Osteoblast (primary cell): ENCODE measurements at regions not wholly inside any gene's neighbourhood (a gene's known extent, or its start where the extent isn't known, plus 50 kb on each side); places are given as distances from the start of the nearest gene placed in this dataset.

ENCODE experiments used
- DNase-seq: peaks from one replicate; pipeline ENCODE4 v3.0.0; 2011; ENCODE audit warnings: low spot score, mixed read lengths; ENCODE audit not compliant: insufficient read length; ENCODE audit errors: missing footprints
- H2AFZ ChIP-seq: 2 replicates; pipeline ENCODE4 v1.6.0; 2011; ENCODE audit warnings: mild to moderate bottlenecking, low read length
- H3K27ac ChIP-seq: 2 replicates; pipeline ENCODE4 v1.5.1; 2011; ENCODE audit warnings: mild to moderate bottlenecking, low read depth, low read length, moderate library complexity
- H3K27me3 ChIP-seq: 2 replicates; pipeline ENCODE4 v1.6.0; 2012; ENCODE audit warnings: mild to moderate bottlenecking, control low read depth, inconsistent platforms, low read length, moderate library complexity; ENCODE audit not compliant: insufficient read depth
- H3K36me3 ChIP-seq: 2 replicates; pipeline ENCODE4 v1.5.1; 2011; ENCODE audit warnings: mild to moderate bottlenecking, low read length, control low read depth, moderate library complexity; ENCODE audit not compliant: insufficient read depth
- H3K4me1 ChIP-seq: 2 replicates; pipeline ENCODE4 v1.5.1; 2011; ENCODE audit warnings: mild to moderate bottlenecking, low read length, control low read depth, moderate library complexity; ENCODE audit not compliant: insufficient read depth
- H3K4me2 ChIP-seq: 2 replicates; pipeline ENCODE4 v1.6.0; 2011; ENCODE audit warnings: mild to moderate bottlenecking, low read length; ENCODE audit not compliant: insufficient read depth
- H3K4me3 ChIP-seq: fragments of 200-600 bp; sonication (generic); 3 replicates; pipeline ENCODE4 v1.5.1; 2012; ENCODE audit warnings: mild to moderate bottlenecking, low read length, inconsistent platforms; ENCODE audit not compliant: insufficient read depth
- H3K79me2 ChIP-seq: 2 replicates; pipeline ENCODE4 v1.6.0; 2012; ENCODE audit warnings: mild to moderate bottlenecking, low read length, control low read depth, inconsistent platforms; ENCODE audit not compliant: insufficient read depth
- H3K9me3 ChIP-seq: 2 replicates; pipeline ENCODE4 v1.5.1; 2011; ENCODE audit warnings: low read depth, low read length, control low read depth
- H4K20me1 ChIP-seq: 2 replicates; pipeline ENCODE4 v1.6.0; 2012; ENCODE audit warnings: mild to moderate bottlenecking, low read length, control low read depth; ENCODE audit not compliant: insufficient read depth
- CTCF ChIP-seq: IDR thresholded peaks from 2 replicates; pipeline ENCODE4 v1.5.1; 2011; ENCODE audit warnings: mild to moderate bottlenecking, low read depth, low read length, moderate library complexity; ENCODE audit errors: extremely low read depth

GRCh38 chr2:175500255-175500654 lies 318.7 kb upstream of the ATP5MC3 start:
- Histone ChIP-seq H3K27me3 (no peaks in the 10 kb centered on the region), H4K20me1 (no peaks in the 10 kb centered on the region), H3K4me2 (no peak overlapping the region), H3K36me3 (no peaks in the 10 kb centered on the region), H3K27ac (no peak overlapping the region), H2AFZ (no peak overlapping the region), H3K79me2 (no peaks in the 10 kb centered on the region), H3K9me3 (no peaks in the 10 kb centered on the region), H3K4me3 (no peak overlapping the region), H3K4me1 (no peaks in the 10 kb centered on the region)
- TF ChIP-seq CTCF = no peak
- DNase-seq = no peak

DNA sequence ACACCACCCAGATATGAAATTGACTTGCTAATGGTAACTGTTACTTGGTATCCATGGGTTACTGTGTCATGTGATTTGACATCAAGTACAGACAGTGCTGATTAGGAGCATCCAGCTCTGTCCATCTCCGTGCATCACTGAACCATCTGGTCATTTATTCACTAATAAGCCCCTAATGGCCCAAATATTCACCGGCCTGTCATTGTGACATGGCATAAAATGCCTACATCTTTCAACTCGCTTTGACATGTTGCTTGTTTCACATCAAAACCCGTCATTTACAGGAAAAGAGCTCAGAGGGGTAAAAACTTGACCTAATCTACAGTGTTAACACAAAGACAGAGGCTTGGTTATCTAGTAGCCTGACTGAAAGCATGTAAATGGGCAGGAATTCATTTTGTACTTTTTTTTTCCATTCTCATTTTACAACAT lies 308.9 kb upstream of the ATP5MC3 start:
- H3K4me1 ChIP-seq = no peaks in the 10 kb centered on the region
- no peak for DNase-seq
- H4K20me1 ChIP-seq = no peaks in the 10 kb centered on the region
- H3K79me2 ChIP-seq = no peaks in the 10 kb centered on the region
- no peak overlapping the region for H3K4me2 ChIP-seq
- no peaks in the 10 kb centered on the region for H3K27me3 ChIP-seq
- H3K36me3 ChIP-seq = no peaks in the 10 kb centered on the region
- H3K27ac ChIP-seq = no peak overlapping the region
- no peak overlapping the region for H3K4me3 ChIP-seq
- peaks cover 3% of the 10 kb centered on the region for H3K9me3 ChIP-seq
- TF ChIP-seq CTCF = no peak
- no peak overlapping the region for H2AFZ ChIP-seq

DNA sequence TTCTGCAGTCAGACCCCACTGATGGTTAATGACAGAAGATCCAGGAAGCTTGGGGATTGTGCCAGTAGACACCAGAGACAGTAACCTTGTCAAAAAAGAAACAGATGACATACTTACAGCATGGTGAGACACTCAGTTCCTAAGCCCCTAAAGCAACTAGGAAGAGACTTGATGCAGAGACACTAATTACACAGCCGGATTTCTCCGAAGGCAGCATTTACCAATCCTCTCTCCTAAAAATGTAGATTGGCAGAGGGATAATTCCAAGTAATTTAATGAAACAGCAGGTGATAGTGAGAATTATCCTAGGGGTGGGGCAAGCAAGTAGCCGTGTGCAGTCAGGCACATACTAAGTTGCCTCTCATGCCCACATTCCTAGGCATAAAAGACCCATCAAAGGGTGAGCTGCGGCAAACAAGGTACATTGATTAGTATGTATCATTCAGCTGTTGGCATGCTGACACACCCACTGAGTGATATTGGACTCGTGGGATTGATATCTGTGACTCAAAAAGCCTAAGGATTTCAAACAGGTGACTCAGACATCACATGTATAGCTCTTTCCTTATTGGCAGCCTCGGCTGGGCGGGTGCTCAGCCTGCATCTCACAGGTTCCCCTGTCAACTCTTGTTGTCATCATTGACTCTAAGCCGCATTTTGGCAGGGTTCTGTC lies 296.7 kb upstream of the ATP5MC3 start:
- Histone ChIP-seq H2AFZ (no peak overlapping the region), H3K4me2 (no peak overlapping the region), H3K4me3 (no peak overlapping the region), H3K79me2 (no peaks in the 10 kb centered on the region), H3K36me3 (no peaks in the 10 kb centered on the region), H4K20me1 (no peaks in the 10 kb centered on the region), H3K4me1 (no peaks in the 10 kb centered on the region), H3K9me3 (no peaks in the 10 kb centered on the region), H3K27ac (no peak overlapping the region), H3K27me3 (no peaks in the 10 kb centered on the region)
- no peak for DNase-seq
- no peak for TF ChIP-seq CTCF

DNA sequence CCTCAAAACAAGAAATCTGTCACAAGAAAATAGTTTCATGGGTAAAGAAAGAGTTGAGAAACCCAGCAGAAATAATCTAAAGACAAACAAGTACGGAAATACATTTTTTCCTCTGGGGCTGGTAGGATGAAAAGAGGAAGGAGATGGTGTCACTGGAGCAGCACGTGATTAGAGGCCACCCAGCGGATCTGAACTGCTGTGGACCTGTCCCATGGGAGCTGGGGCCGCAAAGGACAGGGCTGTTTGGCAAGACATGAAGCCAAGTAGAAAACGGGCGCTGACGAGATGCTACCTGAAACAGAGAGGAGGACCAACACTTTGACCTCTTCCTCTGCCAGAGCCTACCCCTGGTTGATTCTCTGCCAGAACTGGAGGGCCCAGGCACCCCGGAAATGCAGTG lies 295.4 kb upstream of the ATP5MC3 start:
- no peak for DNase-seq
- no peak overlapping the region for H3K4me3 ChIP-seq

More for the DNA sequence above, 295.4 kb upstream of the ATP5MC3 start:
- Histone ChIP-seq H3K27me3 (no peaks in the 10 kb centered on the region), H3K4me1 (no peaks in the 10 kb centered on the region), H3K9me3 (no peaks in the 10 kb centered on the region), H3K36me3 (no peaks in the 10 kb centered on the region), H3K4me2 (no peak overlapping the region), H4K20me1 (no peaks in the 10 kb centered on the region), H2AFZ (no peak overlapping the region), H3K79me2 (no peaks in the 10 kb centered on the region), H3K27ac (no peak overlapping the region)
- no peak for TF ChIP-seq CTCF
